ENCODE measurements at regions not wholly inside any gene's neighbourhood (a gene's known extent, or its start where the extent isn't known, plus 50 kb on each side); places are given as distances from the start of the nearest gene placed in this dataset.

- no peaks in the 10 kb centered on the region for H3K9me3 ChIP-seq (ENCODE audit: low read length)
- H3K27ac ChIP-seq (ENCODE audit: extremely low read length, insufficient read depth, low read length), result no peak overlapping the region
- H2AFZ ChIP-seq (ENCODE audit: low read length), result no peak overlapping the region
- H4K20me1 ChIP-seq (ENCODE audit: insufficient read depth, low read length), result no peaks in the 10 kb centered on the region
- H3K79me2 ChIP-seq (ENCODE audit: insufficient read depth, low read length), result no peaks in the 10 kb centered on the region
- 5% methylated on average over 3 of the region's 4 CpGs for WGBS (ENCODE audit: low lambda C conversion rate)
- peaks cover 0 to 3% of the 10 kb centered on the region in 2 experiments; a peak in 2 of 5 replicates for H3K27me3 ChIP-seq (ENCODE audit: control insufficient read depth in 1 of 2, insufficient read depth in 2 of 2, low read length in 2 of 2)
- no peaks in the 10 kb centered on the region for H3K4me1 ChIP-seq (ENCODE audit: insufficient read depth, low read length)
- no TSS peak for BruUV-seq (replicated peaks)
- CTCF ChIA-PET (ENCODE audit: low intra/inter-chr PET ratio, low total read pairs), result no interaction called here
- H3K9ac ChIP-seq (ENCODE audit: insufficient read depth, low read depth, low read length), result no peak overlapping the region
- POLR2A ChIA-PET, result no interaction called here
- in situ Hi-C loops (cut with HindIII; ENCODE audit: extremely low pct_ligation_motif_present, low pct_unique_long_range_greater_than_20kb) (loop anchor here (10.0 kb wide), 1 partner anchor 404 kb away; no protein-coding TSS in a partner anchor), intact Hi-C loops (cut with micrococcal nuclease; ENCODE audit: unreplicated experiment) (loop anchor here (10.0 kb wide), 2 partner anchors 164 to 514 kb away; no protein-coding TSS in a partner anchor)
- H3K36me3 ChIP-seq (replicated peaks in 1 of 2; ENCODE audit: control insufficient read depth in 1 of 2, insufficient read depth in 2 of 2, low read length in 2 of 2), result no peaks in the 10 kb centered on the region
- no peak overlapping the region for H3K4me2 ChIP-seq (ENCODE audit: low read depth, low read length)
- H3K4me3 ChIP-seq (replicated peaks in 1 of 3; ENCODE audit: insufficient read depth in 1 of 3, low read depth in 2 of 3, low read length in 3 of 3), result no peak overlapping the region
- no peak for FAIRE-seq
- ATAC-seq, result no peak
- DNase-seq (ENCODE audit: low spot score), result no peak
- TF ChIP-seq ZNF333 (CRISPR knock-in tag; IDR thresholded peaks at IDR 0.05; ENCODE audit: borderline replicate concordance), result no peak
- no peak for TF ChIP-seq PAX8 (CRISPR knock-in tag; IDR thresholded peaks at IDR 0.05; ENCODE audit: borderline replicate concordance)
- no peak for TF ChIP-seq ZFY (CRISPR knock-in tag; IDR thresholded peaks at IDR 0.05)
- TF ChIP-seq NCOR1 (IDR thresholded peaks at IDR 0.05; ENCODE audit: borderline replicate concordance, low read length), result no peak
- TF ChIP-seq ZNF784 (CRISPR knock-in tag; IDR thresholded peaks at IDR 0.05; ENCODE audit: borderline replicate concordance), result no peak
- TF ChIP-seq ZFAT (CRISPR knock-in tag; conservative IDR thresholded peaks at IDR 0.05), result no peak
- TF ChIP-seq, protein P1, sequence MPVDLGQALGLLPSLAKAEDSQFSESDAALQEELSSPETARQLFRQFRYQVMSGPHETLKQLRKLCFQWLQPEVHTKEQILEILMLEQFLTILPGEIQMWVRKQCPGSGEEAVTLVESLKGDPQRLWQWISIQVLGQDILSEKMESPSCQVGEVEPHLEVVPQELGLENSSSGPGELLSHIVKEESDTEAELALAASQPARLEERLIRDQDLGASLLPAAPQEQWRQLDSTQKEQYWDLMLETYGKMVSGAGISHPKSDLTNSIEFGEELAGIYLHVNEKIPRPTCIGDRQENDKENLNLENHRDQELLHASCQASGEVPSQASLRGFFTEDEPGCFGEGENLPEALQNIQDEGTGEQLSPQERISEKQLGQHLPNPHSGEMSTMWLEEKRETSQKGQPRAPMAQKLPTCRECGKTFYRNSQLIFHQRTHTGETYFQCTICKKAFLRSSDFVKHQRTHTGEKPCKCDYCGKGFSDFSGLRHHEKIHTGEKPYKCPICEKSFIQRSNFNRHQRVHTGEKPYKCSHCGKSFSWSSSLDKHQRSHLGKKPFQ (CRISPR knock-in tag; IDR thresholded peaks at IDR 0.05; ENCODE audit: insufficient replicate concordance), result no peak
- TF ChIP-seq FOSL2 (CRISPR knock-in tag; IDR thresholded peaks at IDR 0.05), result no peak
- TF ChIP-seq, protein P2, sequence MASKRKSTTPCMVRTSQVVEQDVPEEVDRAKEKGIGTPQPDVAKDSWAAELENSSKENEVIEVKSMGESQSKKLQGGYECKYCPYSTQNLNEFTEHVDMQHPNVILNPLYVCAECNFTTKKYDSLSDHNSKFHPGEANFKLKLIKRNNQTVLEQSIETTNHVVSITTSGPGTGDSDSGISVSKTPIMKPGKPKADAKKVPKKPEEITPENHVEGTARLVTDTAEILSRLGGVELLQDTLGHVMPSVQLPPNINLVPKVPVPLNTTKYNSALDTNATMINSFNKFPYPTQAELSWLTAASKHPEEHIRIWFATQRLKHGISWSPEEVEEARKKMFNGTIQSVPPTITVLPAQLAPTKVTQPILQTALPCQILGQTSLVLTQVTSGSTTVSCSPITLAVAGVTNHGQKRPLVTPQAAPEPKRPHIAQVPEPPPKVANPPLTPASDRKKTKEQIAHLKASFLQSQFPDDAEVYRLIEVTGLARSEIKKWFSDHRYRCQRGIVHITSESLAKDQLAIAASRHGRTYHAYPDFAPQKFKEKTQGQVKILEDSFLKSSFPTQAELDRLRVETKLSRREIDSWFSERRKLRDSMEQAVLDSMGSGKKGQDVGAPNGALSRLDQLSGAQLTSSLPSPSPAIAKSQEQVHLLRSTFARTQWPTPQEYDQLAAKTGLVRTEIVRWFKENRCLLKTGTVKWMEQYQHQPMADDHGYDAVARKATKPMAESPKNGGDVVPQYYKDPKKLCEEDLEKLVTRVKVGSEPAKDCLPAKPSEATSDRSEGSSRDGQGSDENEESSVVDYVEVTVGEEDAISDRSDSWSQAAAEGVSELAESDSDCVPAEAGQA (IDR thresholded peaks at IDR 0.05; ENCODE audit: low read depth), result no peak
- TF ChIP-seq, protein P2 (CRISPR knock-in tag; IDR thresholded peaks at IDR 0.05; ENCODE audit: borderline replicate concordance), result no peak
- TF ChIP-seq CHD4 (IDR thresholded peaks at IDR 0.05; ENCODE audit: borderline replicate concordance, low read length), result no peak
- no peak for TF ChIP-seq ZBTB8A (CRISPR knock-in tag; IDR thresholded peaks at IDR 0.05; ENCODE audit: borderline replicate concordance, low read depth)
- no peak for TF ChIP-seq LCORL (IDR thresholded peaks at IDR 0.05)
- no peak for TF ChIP-seq LCORL (CRISPR knock-in tag; IDR thresholded peaks at IDR 0.05)
- TF ChIP-seq, protein P3, sequence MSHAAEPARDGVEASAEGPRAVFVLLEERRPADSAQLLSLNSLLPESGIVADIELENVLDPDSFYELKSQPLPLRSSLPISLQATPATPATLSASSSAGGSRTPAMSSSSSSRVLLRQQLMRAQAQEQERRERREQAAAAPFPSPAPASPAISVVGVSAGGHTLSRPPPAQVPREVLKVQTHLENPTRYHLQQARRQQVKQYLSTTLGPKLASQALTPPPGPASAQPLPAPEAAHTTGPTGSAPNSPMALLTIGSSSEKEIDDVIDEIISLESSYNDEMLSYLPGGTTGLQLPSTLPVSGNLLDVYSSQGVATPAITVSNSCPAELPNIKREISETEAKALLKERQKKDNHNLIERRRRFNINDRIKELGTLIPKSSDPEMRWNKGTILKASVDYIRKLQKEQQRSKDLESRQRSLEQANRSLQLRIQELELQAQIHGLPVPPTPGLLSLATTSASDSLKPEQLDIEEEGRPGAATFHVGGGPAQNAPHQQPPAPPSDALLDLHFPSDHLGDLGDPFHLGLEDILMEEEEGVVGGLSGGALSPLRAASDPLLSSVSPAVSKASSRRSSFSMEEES (CRISPR knock-in tag; IDR thresholded peaks at IDR 0.05), result no peak
- TF ChIP-seq PRPF4 (IDR thresholded peaks at IDR 0.05; ENCODE audit: low read depth, low read length, poor library complexity, severe bottlenecking), result no peak
- TF ChIP-seq ZNF616 (CRISPR knock-in tag; IDR thresholded peaks at IDR 0.05; ENCODE audit: low read depth), result no peak
Measured at GRCh38 chr9:31840702-31841101, 543.7 kb upstream of the ACO1 start.
